ENCODE measurements at regions not wholly inside any gene's neighbourhood (a gene's known extent, or its start where the extent isn't known, plus 50 kb on each side); places are given as distances from the start of the nearest gene placed in this dataset.
A peak's percentile ranks its signal among the peaks of the same experiment; 100 is the strongest.

GRCh38 chr7:115479448-115479847 is 551.1 kb downstream of the TFEC start:
- H3K27me3 ChIP-seq (ENCODE audit: control insufficient read depth, insufficient read depth, low read length) = peaks cover 31% of the 10 kb centered on the region
- no peak overlapping the region for H3K27ac ChIP-seq (ENCODE audit: low read length)
- H3K4me1 ChIP-seq (ENCODE audit: control insufficient read depth, low read depth, low read length) = peaks cover 12% of the 10 kb centered on the region
- no peak overlapping the region for H3K9ac ChIP-seq (ENCODE audit: low read length)
- H3K36me3 ChIP-seq (ENCODE audit: control insufficient read depth, low read depth, low read length) = no peaks in the 10 kb centered on the region
- H3K4me3 ChIP-seq (ENCODE audit: low read length) = no peak overlapping the region
- no peaks in the 10 kb centered on the region for H3K9me3 ChIP-seq (ENCODE audit: control insufficient read depth, low read depth, low read length)

DNA sequence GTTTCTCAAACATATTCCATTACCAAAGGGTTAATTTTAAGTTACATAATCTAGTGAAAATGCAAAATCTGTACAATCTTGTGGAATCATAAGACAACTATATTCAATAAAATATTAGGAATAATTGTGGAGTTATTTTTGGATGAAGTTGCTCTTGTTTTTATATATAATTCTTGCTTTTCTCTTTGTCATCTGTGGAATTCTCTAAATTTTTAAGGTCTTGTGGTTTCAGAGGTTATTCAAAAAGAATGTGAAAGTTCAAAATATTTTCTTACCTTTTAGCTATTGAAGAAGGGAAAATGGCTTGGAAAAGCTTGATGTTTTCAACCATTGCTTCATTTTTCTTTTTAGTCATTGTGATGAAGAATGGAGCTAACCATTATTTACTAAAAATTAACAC is 552.1 kb downstream of the TFEC start:
- Histone ChIP-seq H3K9me3 (ENCODE audit: control insufficient read depth, low read depth, low read length) (no peaks in the 10 kb centered on the region), H3K4me1 (ENCODE audit: control insufficient read depth, low read depth, low read length) (peaks cover 12% of the 10 kb centered on the region), H3K9ac (ENCODE audit: low read length) (no peak overlapping the region), H3K36me3 (ENCODE audit: control insufficient read depth, low read depth, low read length) (no peaks in the 10 kb centered on the region), H3K4me3 (ENCODE audit: low read length) (no peak overlapping the region), H3K27ac (ENCODE audit: low read length) (no peak overlapping the region), H3K27me3 (ENCODE audit: control insufficient read depth, insufficient read depth, low read length) (peaks cover 31% of the 10 kb centered on the region)

GRCh38 chr7:115477193-115477651 is 553.3 kb downstream of the TFEC start:
- no peaks in the 10 kb centered on the region for H3K9me3 ChIP-seq (ENCODE audit: control insufficient read depth, low read depth, low read length)
- H3K36me3 ChIP-seq (ENCODE audit: control insufficient read depth, low read depth, low read length) = no peaks in the 10 kb centered on the region
- peaks cover 31% of the 10 kb centered on the region for H3K27me3 ChIP-seq (ENCODE audit: control insufficient read depth, insufficient read depth, low read length)
- H3K4me3 ChIP-seq (ENCODE audit: low read length) = peak overlapping the region; percentile 78
- peak overlapping the region; percentile 48 for H3K9ac ChIP-seq (ENCODE audit: low read length)
- no peak overlapping the region for H3K27ac ChIP-seq (ENCODE audit: low read length)
- peaks cover 12% of the 10 kb centered on the region for H3K4me1 ChIP-seq (ENCODE audit: control insufficient read depth, low read depth, low read length)

DNA sequence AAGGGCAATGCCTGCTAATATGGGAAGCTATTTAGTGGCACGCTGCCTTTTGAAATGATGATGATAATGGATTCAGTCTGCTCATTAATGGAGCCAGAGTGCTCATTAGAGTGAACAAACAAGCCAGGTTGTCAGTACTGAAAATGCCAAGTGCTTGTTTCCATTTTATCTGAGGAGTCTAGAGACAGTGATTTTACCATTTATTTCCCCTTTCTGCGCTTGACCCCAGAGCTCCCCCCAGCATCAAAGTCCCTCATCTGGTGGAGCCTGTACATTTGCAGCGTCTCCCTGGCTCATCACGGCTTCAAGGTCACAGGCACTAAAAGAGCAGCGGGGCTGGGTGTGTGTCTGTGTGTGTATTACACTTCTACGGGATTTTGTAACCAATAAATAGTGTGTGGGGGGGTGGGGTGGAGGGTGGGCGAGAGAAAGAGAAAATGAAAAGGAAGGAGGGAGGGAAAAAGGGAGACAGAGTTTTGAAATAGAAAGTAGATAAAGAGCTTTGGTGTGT is 553.8 kb downstream of the TFEC start:
- H3K36me3 ChIP-seq (ENCODE audit: control insufficient read depth, low read depth, low read length) = no peaks in the 10 kb centered on the region
- peak overlapping the region; percentile 78 for H3K4me3 ChIP-seq (ENCODE audit: low read length)
- peaks cover 31% of the 10 kb centered on the region for H3K27me3 ChIP-seq (ENCODE audit: control insufficient read depth, insufficient read depth, low read length)
- peaks cover 12% of the 10 kb centered on the region for H3K4me1 ChIP-seq (ENCODE audit: control insufficient read depth, low read depth, low read length)
- H3K9ac ChIP-seq (ENCODE audit: low read length) = peak overlapping the region; percentile 48
- H3K9me3 ChIP-seq (ENCODE audit: control insufficient read depth, low read depth, low read length) = no peaks in the 10 kb centered on the region
- no peak overlapping the region for H3K27ac ChIP-seq (ENCODE audit: low read length)

GRCh38 chr7:115475761-115476385 is 554.0 kb downstream of the MDFIC start:
- peaks cover 12% of the 10 kb centered on the region for H3K4me1 ChIP-seq (ENCODE audit: control insufficient read depth, low read depth, low read length)
- H3K9ac ChIP-seq (ENCODE audit: low read length) = no peak overlapping the region
- H3K27me3 ChIP-seq (ENCODE audit: control insufficient read depth, insufficient read depth, low read length) = peaks cover 31% of the 10 kb centered on the region
- H3K4me3 ChIP-seq (ENCODE audit: low read length) = peak overlapping the region; percentile 78
- H3K27ac ChIP-seq (ENCODE audit: low read length) = no peak overlapping the region
- no peaks in the 10 kb centered on the region for H3K36me3 ChIP-seq (ENCODE audit: control insufficient read depth, low read depth, low read length)
- H3K9me3 ChIP-seq (ENCODE audit: control insufficient read depth, low read depth, low read length) = no peaks in the 10 kb centered on the region

DNA sequence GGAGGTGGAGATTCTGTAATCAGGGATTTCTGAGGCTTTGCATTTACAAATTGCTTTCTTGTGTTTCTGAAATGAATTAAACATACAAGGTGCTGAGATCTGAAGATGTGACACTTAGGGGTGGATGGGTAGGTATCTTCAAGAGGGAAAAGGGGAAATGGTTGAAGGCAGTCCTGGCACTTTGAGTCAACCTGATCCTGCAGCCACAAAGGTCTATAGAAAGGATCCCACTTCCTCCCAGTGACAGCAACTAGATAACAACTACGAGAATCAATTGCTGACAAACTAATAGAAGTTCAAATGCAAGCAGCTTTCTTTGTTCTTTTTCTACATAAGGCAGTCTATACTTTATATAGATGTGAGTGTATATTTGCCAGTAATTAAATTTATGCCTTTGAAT is 553.3 kb downstream of the MDFIC start:
- Histone ChIP-seq H3K27me3 (ENCODE audit: control insufficient read depth, insufficient read depth, low read length) (peaks cover 31% of the 10 kb centered on the region), H3K36me3 (ENCODE audit: control insufficient read depth, low read depth, low read length) (no peaks in the 10 kb centered on the region), H3K27ac (ENCODE audit: low read length) (no peak overlapping the region), H3K4me3 (ENCODE audit: low read length) (peak overlapping the region; percentile 78), H3K9me3 (ENCODE audit: control insufficient read depth, low read depth, low read length) (no peaks in the 10 kb centered on the region), H3K9ac (ENCODE audit: low read length) (no peak overlapping the region), H3K4me1 (ENCODE audit: control insufficient read depth, low read depth, low read length) (peaks cover 12% of the 10 kb centered on the region)

- no peak overlapping the region for H3K9ac ChIP-seq (ENCODE audit: low read length)
- H3K27ac ChIP-seq (ENCODE audit: low read length) = no peak overlapping the region
- H3K4me1 ChIP-seq (ENCODE audit: control insufficient read depth, low read depth, low read length) = peaks cover 12% of the 10 kb centered on the region
- no peaks in the 10 kb centered on the region for H3K9me3 ChIP-seq (ENCODE audit: control insufficient read depth, low read depth, low read length)
- H3K27me3 ChIP-seq (ENCODE audit: control insufficient read depth, insufficient read depth, low read length) = peaks cover 31% of the 10 kb centered on the region
- H3K4me3 ChIP-seq (ENCODE audit: low read length) = no peak overlapping the region
- H3K36me3 ChIP-seq (ENCODE audit: control insufficient read depth, low read depth, low read length) = no peaks in the 10 kb centered on the region
Measured at GRCh38 chr7:115474137-115474536, 552.2 kb downstream of the MDFIC start.

- Histone ChIP-seq H3K9ac (ENCODE audit: low read length) (no peak overlapping the region), H3K4me1 (ENCODE audit: control insufficient read depth, low read depth, low read length) (peaks cover 8% of the 10 kb centered on the region), H3K27me3 (ENCODE audit: control insufficient read depth, insufficient read depth, low read length) (peaks cover 12% of the 10 kb centered on the region), H3K4me3 (ENCODE audit: low read length) (no peak overlapping the region), H3K27ac (ENCODE audit: low read length) (no peak overlapping the region), H3K9me3 (ENCODE audit: control insufficient read depth, low read depth, low read length) (no peaks in the 10 kb centered on the region), H3K36me3 (ENCODE audit: control insufficient read depth, low read depth, low read length) (no peaks in the 10 kb centered on the region)
Measured at GRCh38 chr7:115471891-115472290, 550.0 kb downstream of the MDFIC start.

- Histone ChIP-seq H3K4me1 (ENCODE audit: control insufficient read depth, low read depth, low read length) (no peaks in the 10 kb centered on the region), H3K9me3 (ENCODE audit: control insufficient read depth, low read depth, low read length) (no peaks in the 10 kb centered on the region), H3K27ac (ENCODE audit: low read length) (no peak overlapping the region), H3K9ac (ENCODE audit: low read length) (no peak overlapping the region), H3K27me3 (ENCODE audit: control insufficient read depth, insufficient read depth, low read length) (no peaks in the 10 kb centered on the region), H3K36me3 (ENCODE audit: control insufficient read depth, low read depth, low read length) (no peaks in the 10 kb centered on the region), H3K4me3 (ENCODE audit: low read length) (no peak overlapping the region)
Measured at GRCh38 chr7:115462301-115463015, 540.6 kb downstream of the MDFIC start.

- Histone ChIP-seq H3K9me3 (ENCODE audit: control insufficient read depth, low read depth, low read length) (no peaks in the 10 kb centered on the region), H3K4me1 (ENCODE audit: control insufficient read depth, low read depth, low read length) (no peaks in the 10 kb centered on the region), H3K4me3 (ENCODE audit: low read length) (no peak overlapping the region), H3K27ac (ENCODE audit: low read length) (no peak overlapping the region), H3K27me3 (ENCODE audit: control insufficient read depth, insufficient read depth, low read length) (no peaks in the 10 kb centered on the region), H3K9ac (ENCODE audit: low read length) (no peak overlapping the region), H3K36me3 (ENCODE audit: control insufficient read depth, low read depth, low read length) (no peaks in the 10 kb centered on the region)
Measured at GRCh38 chr7:115449689-115450088, 527.8 kb downstream of the MDFIC start.

GRCh38 chr7:115447495-115447894 is 525.6 kb downstream of the MDFIC start:
- no peak overlapping the region for H3K27ac ChIP-seq (ENCODE audit: low read length)
- no peaks in the 10 kb centered on the region for H3K36me3 ChIP-seq (ENCODE audit: control insufficient read depth, low read depth, low read length)

GRCh38 chr7:115441033-115441432 is 519.1 kb downstream of the MDFIC start:
- no peaks in the 10 kb centered on the region for H3K4me1 ChIP-seq (ENCODE audit: control insufficient read depth, low read depth, low read length)
- no peak overlapping the region for H3K27ac ChIP-seq (ENCODE audit: low read length)
- no peaks in the 10 kb centered on the region for H3K36me3 ChIP-seq (ENCODE audit: control insufficient read depth, low read depth, low read length)
- H3K27me3 ChIP-seq (ENCODE audit: control insufficient read depth, insufficient read depth, low read length) = no peaks in the 10 kb centered on the region
- H3K4me3 ChIP-seq (ENCODE audit: low read length) = no peak overlapping the region
- H3K9ac ChIP-seq (ENCODE audit: low read length) = no peak overlapping the region
- no peaks in the 10 kb centered on the region for H3K9me3 ChIP-seq (ENCODE audit: control insufficient read depth, low read depth, low read length)

More at GRCh38 chr7:115447495-115447894, 525.6 kb downstream of the MDFIC start:
- H3K27me3 ChIP-seq (ENCODE audit: control insufficient read depth, insufficient read depth, low read length) = no peaks in the 10 kb centered on the region
- H3K9ac ChIP-seq (ENCODE audit: low read length) = no peak overlapping the region
- no peaks in the 10 kb centered on the region for H3K9me3 ChIP-seq (ENCODE audit: control insufficient read depth, low read depth, low read length)
- no peak overlapping the region for H3K4me3 ChIP-seq (ENCODE audit: low read length)
- no peaks in the 10 kb centered on the region for H3K4me1 ChIP-seq (ENCODE audit: control insufficient read depth, low read depth, low read length)

Data from iPS-18a (cell line).